ENCODE measurements at regions not wholly inside any gene's neighbourhood (a gene's known extent, or its start where the extent isn't known, plus 50 kb on each side); places are given as distances from the start of the nearest gene placed in this dataset.
"Not testable (repeated sequence)": the region's sequence is repeated elsewhere in the genome, so short reads cannot be mapped to it uniquely, and the experiment has no call there.

- no peak overlapping the region for H3K9ac ChIP-seq
- H3K27me3 ChIP-seq: peaks cover 79 to 100% (median 98%) of the 10 kb centered on the region in 11 experiments
- no peak overlapping the region for H3K27ac ChIP-seq
- H4K20me1 ChIP-seq: no peaks in the 10 kb centered on the region; a peak in 1 of 22 replicates
- no peaks in the 10 kb centered on the region for H3K9me3 ChIP-seq (replicated peaks in 1 of 11)
- no peak overlapping the region for H3K4me2 ChIP-seq
- H3K4me3 ChIP-seq: no peak overlapping the region
- TF ChIP-seq Cebpa-rat (IDR thresholded peaks at IDR 0.05): no peak
- H3K36me3 ChIP-seq: no peaks in the 10 kb centered on the region
- no peaks in the 10 kb centered on the region for H3K4me1 ChIP-seq
These were observed 282.5 kb downstream of the ZIC3 start for GRCh38 chrX:137848266-137848905.

GRCh38 chrX:137852502-137852901, 286.6 kb downstream of the ZIC3 start:
- no peaks in the 10 kb centered on the region for H3K36me3 ChIP-seq
- no peak overlapping the region for H3K4me3 ChIP-seq
- no peak overlapping the region for H3K4me2 ChIP-seq
- no peaks in the 10 kb centered on the region for H3K4me1 ChIP-seq
- no peak for TF ChIP-seq Cebpa-rat (IDR thresholded peaks at IDR 0.05)
- no peak overlapping the region for H3K27ac ChIP-seq
- peaks cover 92 to 100% (median 99%) of the 10 kb centered on the region in 11 experiments for H3K27me3 ChIP-seq
- H4K20me1 ChIP-seq: no peaks in the 10 kb centered on the region; a peak in 3 of 22 replicates
- H3K9ac ChIP-seq: no peak overlapping the region
- no peaks in the 10 kb centered on the region for H3K9me3 ChIP-seq (replicated peaks in 1 of 11)

- Histone ChIP-seq H3K27me3 (peaks cover 94 to 100% (median 99%) of the 10 kb centered on the region in 11 experiments), H3K4me1 (no peaks in the 10 kb centered on the region), H3K9me3 (replicated peaks in 1 of 11) (no peaks in the 10 kb centered on the region)
These were observed 289.6 kb downstream of the ZIC3 start for GRCh38 chrX:137855490-137855889.

GRCh38 chrX:137858106-137858505, 292.2 kb downstream of the ZIC3 start:
- peaks cover 94 to 100% (median 98%) of the 10 kb centered on the region in 11 experiments for H3K27me3 ChIP-seq
- no peaks in the 10 kb centered on the region for H3K4me1 ChIP-seq
- H3K9ac ChIP-seq: no peak overlapping the region
- no peak overlapping the region for H3K27ac ChIP-seq
- TF ChIP-seq Cebpa-rat (IDR thresholded peaks at IDR 0.05): no peak
- H3K36me3 ChIP-seq: no peaks in the 10 kb centered on the region
- no peaks in the 10 kb centered on the region; a peak in 2 of 22 replicates for H4K20me1 ChIP-seq
- H3K4me3 ChIP-seq: no peak overlapping the region
- H3K9me3 ChIP-seq (replicated peaks in 1 of 11): no peaks in the 10 kb centered on the region
- H3K4me2 ChIP-seq: no peak overlapping the region

More at GRCh38 chrX:137855490-137855889, 289.6 kb downstream of the ZIC3 start:
- Histone ChIP-seq H3K4me2 (no peak overlapping the region), H3K36me3 (no peaks in the 10 kb centered on the region), H3K9ac (no peak overlapping the region), H3K27ac (no peak overlapping the region), H3K4me3 (no peak overlapping the region), H4K20me1 (no peaks in the 10 kb centered on the region; a peak in 2 of 22 replicates)
- no peak for TF ChIP-seq Cebpa-rat (IDR thresholded peaks at IDR 0.05)

- Histone ChIP-seq H3K4me1 (no peaks in the 10 kb centered on the region), H3K36me3 (no peaks in the 10 kb centered on the region), H3K9ac (no peak overlapping the region), H4K20me1 (no peaks in the 10 kb centered on the region), H3K9me3 (replicated peaks in 1 of 11) (peaks cover 0 to 14% (median 0%) of the 10 kb centered on the region in 11 experiments; a peak in 1 of 22 replicates), H3K27ac (no peak overlapping the region), H3K4me3 (no peak overlapping the region), H3K4me2 (no peak overlapping the region), H3K27me3 (peaks cover 40 to 98% (median 89%) of the 10 kb centered on the region in 11 experiments)
- no peak for TF ChIP-seq Cebpa-rat (IDR thresholded peaks at IDR 0.05)
These were observed 312.5 kb downstream of the ZIC3 start for GRCh38 chrX:137878401-137878800.

GRCh38 chrX:137882960-137883359, 317.0 kb downstream of the ZIC3 start:
- Histone ChIP-seq H3K36me3 (no peaks in the 10 kb centered on the region), H3K4me3 (no peak overlapping the region), H3K9me3 (replicated peaks in 1 of 11) (peaks cover 5 to 35% (median 12%) of the 10 kb centered on the region in 11 experiments; a peak in 15 of 22 replicates), H3K27ac (no peak overlapping the region), H3K27me3 (peaks cover 53 to 89% (median 81%) of the 10 kb centered on the region in 11 experiments), H3K4me2 (no peak overlapping the region), H3K4me1 (no peaks in the 10 kb centered on the region), H4K20me1 (no peaks in the 10 kb centered on the region), H3K9ac (no peak overlapping the region)
- TF ChIP-seq Cebpa-rat (IDR thresholded peaks at IDR 0.05): no peak

- not testable (repeated sequence) for H4K20me1 ChIP-seq, H3K27ac ChIP-seq, H3K4me3 ChIP-seq, H3K36me3 ChIP-seq, H3K4me1 ChIP-seq, H3K4me2 ChIP-seq, H3K9ac ChIP-seq
- Histone ChIP-seq H3K9me3 (replicated peaks in 1 of 11) (peaks cover 5 to 35% (median 12%) of the 10 kb centered on the region in 11 experiments; a peak in 15 of 22 replicates), H3K27me3 (peaks cover 47 to 89% (median 77%) of the 10 kb centered on the region in 11 experiments)
These were observed 318.9 kb downstream of the ZIC3 start for GRCh38 chrX:137884813-137885212.

GRCh38 chrX:137891431-137891830, 325.5 kb downstream of the ZIC3 start:
- Histone ChIP-seq H3K4me2 (no peak overlapping the region), H3K9me3 (replicated peaks in 1 of 11) (peaks cover 0 to 19% (median 0%) of the 10 kb centered on the region in 11 experiments; a peak in 3 of 22 replicates), H3K4me3 (no peak overlapping the region), H3K9ac (no peak overlapping the region), H3K36me3 (no peaks in the 10 kb centered on the region), H4K20me1 (no peaks in the 10 kb centered on the region), H3K27ac (no peak overlapping the region), H3K4me1 (no peaks in the 10 kb centered on the region), H3K27me3 (peaks cover 43 to 94% (median 83%) of the 10 kb centered on the region in 11 experiments)
- no peak for TF ChIP-seq Cebpa-rat (IDR thresholded peaks at IDR 0.05)

GRCh38 chrX:137896123-137896522, 330.2 kb downstream of the ZIC3 start:
- Histone ChIP-seq H3K27ac (no peak overlapping the region), H3K36me3 (no peaks in the 10 kb centered on the region), H3K9ac (no peak overlapping the region), H3K27me3 (peaks cover 24 to 95% (median 83%) of the 10 kb centered on the region in 11 experiments; a peak in 21 of 22 replicates), H3K4me2 (no peak overlapping the region), H4K20me1 (no peaks in the 10 kb centered on the region), H3K9me3 (replicated peaks in 1 of 11) (peaks cover 0 to 21% (median 5%) of the 10 kb centered on the region in 11 experiments; a peak in 3 of 22 replicates), H3K4me1 (no peaks in the 10 kb centered on the region), H3K4me3 (no peak overlapping the region)
- no peak for TF ChIP-seq Cebpa-rat (IDR thresholded peaks at IDR 0.05)

GRCh38 chrX:137915466-137915865, 349.5 kb downstream of the ZIC3 start:
- no peak overlapping the region for H3K9ac ChIP-seq
- H3K4me2 ChIP-seq: no peak overlapping the region
- H4K20me1 ChIP-seq: no peaks in the 10 kb centered on the region
- no peaks in the 10 kb centered on the region for H3K4me1 ChIP-seq
- H3K27ac ChIP-seq: no peak overlapping the region
- H3K9me3 ChIP-seq (replicated peaks in 1 of 11): peaks cover 0 to 2% (median 0%) of the 10 kb centered on the region in 11 experiments; a peak in 1 of 22 replicates
- no peaks in the 10 kb centered on the region for H3K36me3 ChIP-seq
- no peak overlapping the region for H3K4me3 ChIP-seq
- H3K27me3 ChIP-seq: peaks cover 67 to 98% (median 85%) of the 10 kb centered on the region in 11 experiments
- TF ChIP-seq Cebpa-rat (IDR thresholded peaks at IDR 0.05): no peak
